SK-N-SH (cell line): ENCODE measurements at regions not wholly inside any gene's neighbourhood (a gene's known extent, or its start where the extent isn't known, plus 50 kb on each side); places are given as distances from the start of the nearest gene placed in this dataset.

Experiments used
- CTCF ChIA-PET: fragments of 300-600, 350-600 bp; formaldehyde crosslinking; extraction: SDS; loops from one replicate; lab custom pipeline; 2021; lab: Yijun Ruan, JAX
- POLR2A ChIA-PET: fragments of 350-600 bp; sonication (Branson Sonifier 250); formaldehyde crosslinking; extraction: SDS; loops from one replicate; lab custom pipeline; 2020; ENCODE audit warnings: antibody characterized with exemption, inconsistent platforms; lab: Yijun Ruan, JAX
- DNase-seq: peaks from one replicate; pipeline ENCODE4 v3.0.0; 2012
- H2AFZ ChIP-seq: fragments of 200-600 bp; sonication (generic); 2 replicates; pipeline ENCODE4 v1.8.1; 2016; ENCODE audit warnings: antibody characterized with exemption, mild to moderate bottlenecking, low read depth
- H3F3A ChIP-seq: fragments of 200-600 bp; sonication (generic); replicated peaks from 2 replicates; pipeline ENCODE3; 2016; ENCODE audit warnings: antibody characterized with exemption, mild to moderate bottlenecking; ENCODE audit not compliant: insufficient read depth
- H3K27ac ChIP-seq, 2 experiments: fragments of 200-500 bp in 1 of 2; fragments of 200-600 bp in 1 of 2; sonication (Bioruptor generic) in 1 of 2; sonication (generic), shearing (Covaris generic) in 1 of 2; 2 replicates each; pipeline versions ENCODE4 v1.5.1 to v1.6.1; 2014 to 2016; ENCODE audit warnings: low read depth in 2 of 2, inconsistent platforms in 1 of 2, low read length in 1 of 2, mild to moderate bottlenecking in 1 of 2, mixed read lengths in 1 of 2
- H3K27me3 ChIP-seq: fragments of 200-600 bp; sonication (generic), shearing (Covaris generic); 2 replicates; pipeline ENCODE4 v1.6.1; 2016; ENCODE audit warnings: mixed run types; ENCODE audit not compliant: insufficient read depth
- H3K36me3 ChIP-seq, 2 experiments: fragments of 200-500 bp in 1 of 2; fragments of 200-600 bp in 1 of 2; sonication (Bioruptor generic) in 1 of 2; sonication (generic) in 1 of 2; replicated peaks in 1 of 2; 2 replicates each; pipeline versions ENCODE3 to v1.5.1; 2014 to 2016; ENCODE audit warnings: low read length in 1 of 2, mild to moderate bottlenecking in 1 of 2; ENCODE audit not compliant: insufficient read depth in 2 of 2, control insufficient read depth in 1 of 2
- H3K4me1 ChIP-seq, 2 experiments: fragments of 200-500 bp in 1 of 2; fragments of 200-600 bp in 1 of 2; sonication (Bioruptor generic) in 1 of 2; sonication (generic), shearing (Covaris generic) in 1 of 2; 2 replicates each; pipeline versions ENCODE4 v1.5.1 to v1.6.1; 2014 to 2016; ENCODE audit warnings: low read depth in 1 of 2, low read length in 1 of 2, mixed run types in 1 of 2; ENCODE audit not compliant: insufficient read depth in 2 of 2, control insufficient read depth in 1 of 2
- H3K4me2 ChIP-seq: fragments of 200-600 bp; sonication (generic), shearing (Covaris generic); 2 replicates; pipeline ENCODE4 v1.6.1; 2017; ENCODE audit warnings: mixed run types
- H3K4me3 ChIP-seq, 2 experiments: fragments of 200-500 bp in 1 of 2; fragments of 200-600 bp in 1 of 2; sonication (Bioruptor generic) in 1 of 2; sonication (generic), shearing (Covaris generic) in 1 of 2; 2 replicates each; pipeline versions ENCODE4 v1.5.1 to v1.8.1; 2014 to 2016; ENCODE audit warnings: low read depth in 2 of 2, inconsistent platforms in 1 of 2, low read length in 1 of 2, mild to moderate bottlenecking in 1 of 2, mixed read lengths in 1 of 2, moderate library complexity in 1 of 2
- H3K79me2 ChIP-seq: fragments of 200-600 bp; sonication (generic); 2 replicates; pipeline ENCODE4 v1.8.1; 2017; ENCODE audit warnings: mild to moderate bottlenecking; ENCODE audit not compliant: insufficient read depth
- H3K9ac ChIP-seq: fragments of 200-600 bp; sonication (generic); 2 replicates; pipeline ENCODE4 v1.6.1; 2017; ENCODE audit warnings: mixed run types
- H3K9me2 ChIP-seq: fragments of 200-600 bp; sonication (generic); 2 replicates; pipeline ENCODE4 v1.6.1; 2017; ENCODE audit warnings: mixed run types
- H3K9me3 ChIP-seq: fragments of 200-600 bp; sonication (generic); 2 replicates; pipeline ENCODE4 v1.6.1; 2017; ENCODE audit warnings: mixed run types, mild to moderate bottlenecking, moderate library complexity
- H4K20me1 ChIP-seq: fragments of 200-600 bp; sonication (generic); 2 replicates; pipeline ENCODE4 v1.6.1; 2017; ENCODE audit warnings: mild to moderate bottlenecking, mixed run types; ENCODE audit not compliant: insufficient read depth
- CHD2 ChIP-seq: fragments of 150-350 bp; IDR thresholded peaks from 2 replicates; pipeline ENCODE4 v1.6.1; 2018; ENCODE audit warnings: low read length; ENCODE audit not compliant: partially characterized antibody
- CTCF ChIP-seq: fragments of 200-600 bp; sonication (generic); IDR thresholded peaks from 2 replicates; pipeline ENCODE4 v1.6.1; 2017; ENCODE audit warnings: antibody characterized with exemption, mild to moderate bottlenecking, moderate library complexity
- EP300 ChIP-seq, 2 experiments: IDR thresholded peaks; 2 replicates each; pipeline versions ENCODE4 v1.4.0 to v1.6.1; 2012; ENCODE audit warnings: borderline replicate concordance in 1 of 2, low read depth in 1 of 2, low read length in 1 of 2
- FOSL2 ChIP-seq: IDR thresholded peaks from 2 replicates; pipeline ENCODE4 v1.4.0; 2012; ENCODE audit warnings: low read depth, mild to moderate bottlenecking, moderate library complexity, borderline replicate concordance
- FOXJ3 ChIP-seq: sonication (generic); formaldehyde crosslinking; IDR thresholded peaks from 2 replicates; pipeline ENCODE4 v1.5.1; 2020; ENCODE audit warnings: mild to moderate bottlenecking, missing genetic modification reagents
- FOXM1 ChIP-seq: IDR thresholded peaks from 2 replicates; pipeline ENCODE4 v1.4.0; 2012; ENCODE audit warnings: low read depth, mild to moderate bottlenecking
- GATA2 ChIP-seq: sonication (generic); formaldehyde crosslinking; IDR thresholded peaks from 2 replicates; pipeline ENCODE4 v1.5.0; 2020; ENCODE audit warnings: mild to moderate bottlenecking, missing genetic modification reagents
- JUND ChIP-seq: IDR thresholded peaks from 2 replicates; pipeline ENCODE4 v1.4.0; 2012
- MEF2A ChIP-seq: IDR thresholded peaks from 2 replicates; pipeline ENCODE4 v1.4.0; 2012; ENCODE audit warnings: low read depth, borderline replicate concordance
- NRF1 ChIP-seq: IDR thresholded peaks from 2 replicates; pipeline ENCODE4 v1.6.1; 2012; ENCODE audit warnings: low read depth, mild to moderate bottlenecking, low read length
- RAD21 ChIP-seq: IDR thresholded peaks from 2 replicates; pipeline ENCODE4 v1.6.1; 2012; ENCODE audit warnings: mild to moderate bottlenecking, low read length
- RCOR1 ChIP-seq: fragments of 150-350 bp; IDR thresholded peaks from 2 replicates; pipeline ENCODE4 v1.6.1; 2017; ENCODE audit warnings: antibody characterized with exemption, low read length
- RXRA ChIP-seq: IDR thresholded peaks from 2 replicates; pipeline ENCODE4 v1.4.0; 2012; ENCODE audit warnings: low read depth, mild to moderate bottlenecking, borderline replicate concordance
- TEAD4 ChIP-seq: IDR thresholded peaks from 2 replicates; pipeline ENCODE4 v1.4.0; 2012; ENCODE audit warnings: mild to moderate bottlenecking, borderline replicate concordance; ENCODE audit not compliant: insufficient read depth
- YY1 ChIP-seq: IDR thresholded peaks from 2 replicates; pipeline ENCODE4 v1.4.0; 2012; ENCODE audit warnings: low read depth, mild to moderate bottlenecking
- ZBTB33 ChIP-seq: IDR thresholded peaks from 2 replicates; pipeline ENCODE4 v1.4.0; 2012; ENCODE audit warnings: low read depth, borderline replicate concordance
- WGBS: methylation state at CpG from one replicate; pipeline ENCODE4 v1.1.6; 2017; ENCODE audit warnings: low lambda C conversion rate; 5-methylcytosine and 5-hydroxymethylcytosine counted together
- TF ChIP-seq, protein P1 (sequence below): fragments of 150-350 bp; IDR thresholded peaks from 2 replicates; pipeline ENCODE4 v1.6.1; 2016; ENCODE audit warnings: mild to moderate bottlenecking, low read depth, low read length

GRCh38 chr4:112944006-112944405 lies 105.4 kb upstream of the ANK2 start:
- Histone ChIP-seq H3K79me2 (no peaks in the 10 kb centered on the region), H3K9me3 (no peaks in the 10 kb centered on the region), H3K9ac (no peak overlapping the region), H3F3A (no peaks in the 10 kb centered on the region), H3K36me3 (no peaks in the 10 kb centered on the region), H3K27me3 (no peaks in the 10 kb centered on the region), H3K4me2 (no peak overlapping the region), H3K9me2 (no peaks in the 10 kb centered on the region), H3K4me3 (no peak overlapping the region), H3K4me1 (peaks cover 0 to 43% of the 10 kb centered on the region in 2 experiments; a peak in 3 of 4 replicates), H2AFZ (no peak overlapping the region), H4K20me1 (no peaks in the 10 kb centered on the region), H3K27ac (peak overlapping the region in 1 of 2 experiments; percentile 97; a peak in 2 of 4 replicates)
- DNase-seq, result peak; percentile 28
- ChIA-PET POLR2A (no interaction called here), CTCF (interaction anchor here (0.6 to 9.2 kb wide), 12 partner anchors 19 to 617 kb away, joined by 3 to 79 read pairs (median 4); partner anchors contain the start of gene ANK2)
- TF ChIP-seq FOXM1 (no peak), GATA2 (peak; percentile 32; the same call in 1 of the 2 replicates), RAD21 (no peak; the same call in 1 of the 2 replicates), FOSL2 (no peak), RCOR1 (peak; percentile 72), EP300 (IDR thresholded peaks at IDR 0.05; ENCODE audit: borderline replicate concordance in 1 of 2, low read depth in 1 of 2, low read length in 1 of 2) (peak in 1 of 2 experiments; percentile 74; a peak in 2 of 4 replicates)

- CTCF ChIA-PET, result interaction anchor here (1.0 to 9.2 kb wide), 3 partner anchors 91 to 181 kb away, joined by 3 to 76 read pairs (median 5); no protein-coding TSS in a partner anchor
- POLR2A ChIA-PET, result no interaction called here
- H3K9me3 ChIP-seq, result no peaks in the 10 kb centered on the region
Measured at GRCh38 chr4:112946127-112946526, 103.3 kb upstream of the ANK2 start.

GRCh38 chr4:112947616-112948015 lies 101.8 kb upstream of the ANK2 start:
- Histone ChIP-seq H3K36me3 (no peaks in the 10 kb centered on the region), H2AFZ (no peak overlapping the region), H3K9ac (no peak overlapping the region), H3K27me3 (no peaks in the 10 kb centered on the region), H3K79me2 (no peaks in the 10 kb centered on the region), H3F3A (no peaks in the 10 kb centered on the region), H3K4me2 (no peak overlapping the region), H3K4me1 (peaks cover 0 to 28% of the 10 kb centered on the region in 2 experiments; a peak in 3 of 4 replicates), H4K20me1 (no peaks in the 10 kb centered on the region), H3K9me3 (no peaks in the 10 kb centered on the region), H3K27ac (peak overlapping the region in 1 of 2 experiments; percentile 97; a peak in 2 of 4 replicates), H3K9me2 (no peaks in the 10 kb centered on the region), H3K4me3 (no peak overlapping the region)
- ChIA-PET POLR2A (no interaction called here), CTCF (interaction anchor here (1.4 to 4.0 kb wide), 3 partner anchors 9 to 147 kb away, joined by 5 to 23 read pairs (median 5); no protein-coding TSS in a partner anchor)
- DNase-seq, result no peak
- WGBS, result 69% methylated on average over 2 of the region's 2 CpGs
- TF ChIP-seq JUND, result no peak
- TF ChIP-seq ZBTB33, result no peak
- no peak for TF ChIP-seq MEF2A
- TF ChIP-seq RXRA, result no peak
- no peak for TF ChIP-seq RAD21
- no peak for TF ChIP-seq TEAD4
- no peak for TF ChIP-seq NRF1
- no peak for TF ChIP-seq GATA2
- TF ChIP-seq FOXJ3 (CRISPR knock-in tag), result no peak
- no peak for TF ChIP-seq CTCF
- TF ChIP-seq EP300 (IDR thresholded peaks at IDR 0.05; ENCODE audit: borderline replicate concordance in 1 of 2, low read depth in 1 of 2, low read length in 1 of 2), result no peak

More at GRCh38 chr4:112946127-112946526, 103.3 kb upstream of the ANK2 start:
- no peaks in the 10 kb centered on the region for H3K9me2 ChIP-seq
- no peak overlapping the region for H3K9ac ChIP-seq
- H3K4me3 ChIP-seq, result no peak overlapping the region
- 47% methylated on average over 7 of the region's 7 CpGs for WGBS
- DNase-seq, result no peak
- no peaks in the 10 kb centered on the region for H4K20me1 ChIP-seq
- H3K27ac ChIP-seq, result peak overlapping the region in 1 of 2 experiments; percentile 97; a peak in 2 of 4 replicates
- no peak overlapping the region for H2AFZ ChIP-seq
- no peaks in the 10 kb centered on the region for H3K79me2 ChIP-seq
- H3K4me2 ChIP-seq, result no peak overlapping the region
- TF ChIP-seq YY1, result no peak
- TF ChIP-seq, protein P1, sequence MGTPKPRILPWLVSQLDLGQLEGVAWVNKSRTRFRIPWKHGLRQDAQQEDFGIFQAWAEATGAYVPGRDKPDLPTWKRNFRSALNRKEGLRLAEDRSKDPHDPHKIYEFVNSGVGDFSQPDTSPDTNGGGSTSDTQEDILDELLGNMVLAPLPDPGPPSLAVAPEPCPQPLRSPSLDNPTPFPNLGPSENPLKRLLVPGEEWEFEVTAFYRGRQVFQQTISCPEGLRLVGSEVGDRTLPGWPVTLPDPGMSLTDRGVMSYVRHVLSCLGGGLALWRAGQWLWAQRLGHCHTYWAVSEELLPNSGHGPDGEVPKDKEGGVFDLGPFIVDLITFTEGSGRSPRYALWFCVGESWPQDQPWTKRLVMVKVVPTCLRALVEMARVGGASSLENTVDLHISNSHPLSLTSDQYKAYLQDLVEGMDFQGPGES, result no peak
- TF ChIP-seq CHD2, result no peak
- TF ChIP-seq EP300 (IDR thresholded peaks at IDR 0.05; ENCODE audit: borderline replicate concordance in 1 of 2, low read depth in 1 of 2, low read length in 1 of 2), result no peak
- H3K36me3 ChIP-seq, result no peaks in the 10 kb centered on the region
- peaks cover 0 to 34% of the 10 kb centered on the region in 2 experiments; a peak in 3 of 4 replicates for H3K4me1 ChIP-seq
- H3K27me3 ChIP-seq, result no peaks in the 10 kb centered on the region
- H3F3A ChIP-seq, result no peaks in the 10 kb centered on the region
